ENCODE measurements at regions not wholly inside any gene's neighbourhood (a gene's known extent, or its start where the extent isn't known, plus 50 kb on each side); places are given as distances from the start of the nearest gene placed in this dataset.

DNA sequence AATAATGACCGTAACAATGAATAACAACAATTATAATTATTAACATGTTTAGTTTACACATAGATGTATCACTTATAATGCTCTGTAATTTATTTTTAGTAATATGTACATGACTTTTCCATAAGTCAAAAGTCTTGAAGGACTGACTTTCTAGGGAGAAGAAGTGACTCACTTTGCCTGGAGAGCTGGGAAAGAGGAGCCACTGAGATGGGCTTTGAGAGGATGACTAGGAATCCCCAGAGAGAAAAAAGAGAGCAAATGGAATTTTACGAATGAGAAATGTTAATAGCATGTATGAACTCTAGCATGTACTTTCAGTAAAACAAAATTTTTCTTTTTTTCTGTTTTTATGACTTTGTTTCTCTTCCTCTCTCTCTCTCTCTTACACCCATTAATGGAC lies 67.8 kb upstream of the RALY start:
- no peak for ATAC-seq
- no peak overlapping the region for H3K27ac ChIP-seq
- H3K4me1 ChIP-seq, result no peaks in the 10 kb centered on the region
- no peak overlapping the region for H3K4me3 ChIP-seq
- no peaks in the 10 kb centered on the region for H3K9me3 ChIP-seq
- H3K27me3 ChIP-seq, result no peaks in the 10 kb centered on the region
- in situ Hi-C loops (cut with MboI; ENCODE audit: low sequenced_read_pairs in 4 of 4) (loop anchor here in 1 of 4 donors (25.0 kb wide), 1 partner anchor 136 kb away; no protein-coding TSS in a partner anchor), intact Hi-C loops (cut with DNase I; ENCODE audit: low total_unique reads) (no loop called here)
- no peak for DNase-seq
- no peaks in the 10 kb centered on the region for H3K36me3 ChIP-seq
- TF ChIP-seq, protein P1, sequence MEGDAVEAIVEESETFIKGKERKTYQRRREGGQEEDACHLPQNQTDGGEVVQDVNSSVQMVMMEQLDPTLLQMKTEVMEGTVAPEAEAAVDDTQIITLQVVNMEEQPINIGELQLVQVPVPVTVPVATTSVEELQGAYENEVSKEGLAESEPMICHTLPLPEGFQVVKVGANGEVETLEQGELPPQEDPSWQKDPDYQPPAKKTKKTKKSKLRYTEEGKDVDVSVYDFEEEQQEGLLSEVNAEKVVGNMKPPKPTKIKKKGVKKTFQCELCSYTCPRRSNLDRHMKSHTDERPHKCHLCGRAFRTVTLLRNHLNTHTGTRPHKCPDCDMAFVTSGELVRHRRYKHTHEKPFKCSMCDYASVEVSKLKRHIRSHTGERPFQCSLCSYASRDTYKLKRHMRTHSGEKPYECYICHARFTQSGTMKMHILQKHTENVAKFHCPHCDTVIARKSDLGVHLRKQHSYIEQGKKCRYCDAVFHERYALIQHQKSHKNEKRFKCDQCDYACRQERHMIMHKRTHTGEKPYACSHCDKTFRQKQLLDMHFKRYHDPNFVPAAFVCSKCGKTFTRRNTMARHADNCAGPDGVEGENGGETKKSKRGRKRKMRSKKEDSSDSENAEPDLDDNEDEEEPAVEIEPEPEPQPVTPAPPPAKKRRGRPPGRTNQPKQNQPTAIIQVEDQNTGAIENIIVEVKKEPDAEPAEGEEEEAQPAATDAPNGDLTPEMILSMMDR (IDR thresholded peaks at IDR 0.05 in 4 of 5, conservative IDR thresholded peaks at IDR 0.05 in 1 of 5), result no peak
- TF ChIP-seq POLR2A (IDR thresholded peaks at IDR 0.05), result no peak

DNA sequence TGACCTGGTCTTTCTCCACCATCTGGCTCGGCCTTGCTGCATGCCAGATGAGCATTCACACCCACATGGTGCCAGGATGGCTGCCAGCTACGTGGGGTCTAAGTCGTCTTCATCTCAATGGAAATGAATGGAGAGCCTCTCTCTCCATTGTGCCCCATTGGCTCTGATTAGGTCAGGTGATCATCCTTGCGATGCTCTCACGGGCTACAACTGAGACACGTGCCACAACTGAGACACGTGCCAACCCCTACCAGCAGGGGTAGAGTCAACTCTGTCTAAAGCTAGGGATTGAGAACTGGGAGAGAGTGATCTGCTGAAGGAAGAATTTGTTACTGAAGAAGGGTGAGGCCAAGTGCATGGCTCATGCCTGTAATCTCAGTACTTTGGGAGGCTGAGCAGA lies 67.3 kb upstream of the RALY start:
- H3K9me3 ChIP-seq, result no peaks in the 10 kb centered on the region
- in situ Hi-C loops (cut with MboI; ENCODE audit: low sequenced_read_pairs in 4 of 4), result loop anchor here in 1 of 4 donors (25.0 kb wide), 1 partner anchor 136 kb away; no protein-coding TSS in a partner anchor

DNA sequence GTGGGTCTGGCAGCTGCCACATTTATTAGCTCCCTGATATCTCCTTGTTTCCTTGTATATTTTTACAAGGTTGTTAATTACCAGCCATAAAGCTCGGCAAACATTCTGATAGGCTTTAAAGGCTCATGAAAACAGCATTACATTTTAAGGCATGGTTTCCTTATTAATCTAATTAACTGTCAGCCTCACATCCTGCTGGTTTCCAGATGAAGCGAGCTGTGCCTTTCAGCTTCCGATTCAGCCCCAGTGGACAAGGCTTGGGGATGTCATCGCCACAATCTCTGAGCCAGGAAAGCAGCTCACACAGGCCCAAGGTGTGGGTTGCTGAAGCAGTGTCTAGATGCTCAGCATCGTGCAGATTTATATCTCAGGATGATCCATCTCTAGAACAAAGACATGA lies 66.0 kb upstream of the RALY start:
- in situ Hi-C loops (cut with MboI; ENCODE audit: low sequenced_read_pairs in 4 of 4) (loop anchor here in 1 of 4 donors (25.0 kb wide), 1 partner anchor 135 kb away; no protein-coding TSS in a partner anchor), intact Hi-C loops (cut with DNase I; ENCODE audit: low total_unique reads) (no loop called here)
- no peak for TF ChIP-seq POLR2A (IDR thresholded peaks at IDR 0.05)
- TF ChIP-seq, protein P1 (IDR thresholded peaks at IDR 0.05 in 4 of 5, conservative IDR thresholded peaks at IDR 0.05 in 1 of 5), result no peak
- H3K27ac ChIP-seq, result no peak overlapping the region
- no peaks in the 10 kb centered on the region for H3K36me3 ChIP-seq
- H3K27me3 ChIP-seq, result no peaks in the 10 kb centered on the region
- no peak overlapping the region for H3K4me3 ChIP-seq
- DNase-seq (no peak), ATAC-seq (no peak)
- H3K4me1 ChIP-seq, result no peaks in the 10 kb centered on the region
- no peaks in the 10 kb centered on the region for H3K9me3 ChIP-seq

More for the DNA sequence above, 67.3 kb upstream of the RALY start:
- Histone ChIP-seq H3K36me3 (no peaks in the 10 kb centered on the region), H3K27ac (no peak overlapping the region), H3K27me3 (no peaks in the 10 kb centered on the region), H3K4me1 (no peaks in the 10 kb centered on the region), H3K4me3 (no peak overlapping the region)
- DNase-seq (no peak), ATAC-seq (no peak)
- intact Hi-C loops (cut with DNase I; ENCODE audit: low total_unique reads), result no loop called here
- TF ChIP-seq, protein P1 (IDR thresholded peaks at IDR 0.05 in 4 of 5, conservative IDR thresholded peaks at IDR 0.05 in 1 of 5), result no peak
- no peak for TF ChIP-seq POLR2A (IDR thresholded peaks at IDR 0.05)

DNA sequence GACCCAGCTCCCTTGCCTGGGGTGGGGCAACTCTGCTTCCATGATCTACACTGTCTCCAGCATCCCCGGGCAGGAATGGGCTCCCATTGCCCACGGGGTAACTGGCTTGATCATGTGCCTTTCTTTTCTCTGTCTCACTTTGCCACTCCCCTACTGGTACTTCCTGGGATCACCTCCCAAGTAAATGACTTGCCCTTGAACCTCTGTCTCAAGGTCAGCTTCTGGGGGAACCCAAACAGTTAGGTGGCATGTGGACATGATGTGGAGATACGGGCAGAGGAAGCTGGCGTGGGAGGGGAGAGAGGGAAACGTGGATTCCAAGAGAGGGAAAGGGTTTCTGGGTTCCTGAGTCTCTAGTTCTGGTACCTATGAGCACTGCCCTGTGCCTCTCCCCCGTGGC lies 63.8 kb upstream of the RALY start:
- TF ChIP-seq, protein P1 (IDR thresholded peaks at IDR 0.05 in 4 of 5, conservative IDR thresholded peaks at IDR 0.05 in 1 of 5), result no peak
- TF ChIP-seq POLR2A (IDR thresholded peaks at IDR 0.05), result no peak
- Histone ChIP-seq H3K4me3 (no peak overlapping the region), H3K36me3 (no peaks in the 10 kb centered on the region), H3K27ac (no peak overlapping the region), H3K4me1 (no peaks in the 10 kb centered on the region), H3K9me3 (no peaks in the 10 kb centered on the region), H3K27me3 (no peaks in the 10 kb centered on the region)
- in situ Hi-C loops (cut with MboI; ENCODE audit: low sequenced_read_pairs in 4 of 4), result loop anchor here in 3 of 4 donors (10.0 to 25.0 kb wide), 2 partner anchors 132 to 135 kb away; no protein-coding TSS in a partner anchor
- ATAC-seq (no peak), DNase-seq (no peak)
- intact Hi-C loops (cut with DNase I; ENCODE audit: low total_unique reads), result no loop called here

DNA sequence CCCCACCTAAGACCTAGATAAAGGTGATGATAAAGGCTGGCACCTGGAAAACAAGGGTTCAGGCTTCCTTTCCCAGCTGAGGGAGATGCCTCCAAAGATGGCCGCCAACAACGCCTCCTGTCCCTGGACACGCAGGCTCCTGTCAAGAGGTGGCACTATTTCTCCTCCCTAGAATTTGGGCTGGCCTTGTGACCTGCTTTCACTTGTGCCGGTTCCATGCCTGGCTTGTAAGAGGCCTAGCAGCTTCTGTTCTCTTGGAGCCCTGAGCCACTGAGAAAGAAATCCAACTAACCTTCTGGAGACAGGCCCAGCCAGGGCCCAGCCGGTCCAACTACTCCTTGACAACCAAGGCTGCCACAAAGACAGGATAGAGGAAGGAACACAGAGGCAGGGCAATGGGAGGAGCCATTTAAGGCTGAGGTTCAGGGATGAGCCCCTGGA lies 60.2 kb upstream of the RALY start:
- ATAC-seq, result peak; percentile 93 to 98
- intact Hi-C loops (cut with DNase I; ENCODE audit: low total_unique reads) (loop anchor here (1.0 to 2.0 kb wide), 2 partner anchors 136 to 195 kb away; no protein-coding TSS in a partner anchor), in situ Hi-C loops (cut with MboI; ENCODE audit: low sequenced_read_pairs in 4 of 4) (loop anchor here in 3 of 4 donors (10.0 to 25.0 kb wide), 2 partner anchors 129 to 131 kb away; no protein-coding TSS in a partner anchor)
- H3K4me1 ChIP-seq, result no peaks in the 10 kb centered on the region
- no peaks in the 10 kb centered on the region for H3K9me3 ChIP-seq
- DNase-seq, result peak; percentile 60 to 75
- no peak overlapping the region for H3K4me3 ChIP-seq
- peak overlapping the region; percentile 31 to 72 (median 46) for H3K27ac ChIP-seq
- H3K36me3 ChIP-seq, result no peaks in the 10 kb centered on the region
- no peaks in the 10 kb centered on the region for H3K27me3 ChIP-seq
- TF ChIP-seq, protein P1 (IDR thresholded peaks at IDR 0.05 in 4 of 5, conservative IDR thresholded peaks at IDR 0.05 in 1 of 5), result peak in 4 of 5 experiments; percentile 47 to 58 (median 52)
- no peak for TF ChIP-seq POLR2A (IDR thresholded peaks at IDR 0.05)
